IMR-90 (cell line): ENCODE measurements at regions not wholly inside any gene's neighbourhood (a gene's known extent, or its start where the extent isn't known, plus 50 kb on each side); places are given as distances from the start of the nearest gene placed in this dataset.

ENCODE experiments used
- CEBPB ChIP-seq: IDR thresholded peaks from 2 replicates; pipeline ENCODE4 v1.6.1; 2012; ENCODE audit warnings: low read depth, low read length, improper control_type of control experiment
- NFE2L2 ChIP-seq: fragments of 150-350 bp; IDR thresholded peaks from 2 replicates; pipeline ENCODE4 v1.6.1; 2016; ENCODE audit warnings: low read depth, mild to moderate bottlenecking, low read length
- POLR2A ChIP-seq: IDR thresholded peaks from 2 replicates; pipeline ENCODE4 v1.6.1; 2012; ENCODE audit warnings: mild to moderate bottlenecking, low read depth, low read length
- TF ChIP-seq, protein P1 (sequence below): conservative IDR thresholded peaks from 2 replicates; pipeline ENCODE4 v1.5.1; 2012; ENCODE audit warnings: mild to moderate bottlenecking, low read depth, low read length, improper control_type of control experiment

DNA sequence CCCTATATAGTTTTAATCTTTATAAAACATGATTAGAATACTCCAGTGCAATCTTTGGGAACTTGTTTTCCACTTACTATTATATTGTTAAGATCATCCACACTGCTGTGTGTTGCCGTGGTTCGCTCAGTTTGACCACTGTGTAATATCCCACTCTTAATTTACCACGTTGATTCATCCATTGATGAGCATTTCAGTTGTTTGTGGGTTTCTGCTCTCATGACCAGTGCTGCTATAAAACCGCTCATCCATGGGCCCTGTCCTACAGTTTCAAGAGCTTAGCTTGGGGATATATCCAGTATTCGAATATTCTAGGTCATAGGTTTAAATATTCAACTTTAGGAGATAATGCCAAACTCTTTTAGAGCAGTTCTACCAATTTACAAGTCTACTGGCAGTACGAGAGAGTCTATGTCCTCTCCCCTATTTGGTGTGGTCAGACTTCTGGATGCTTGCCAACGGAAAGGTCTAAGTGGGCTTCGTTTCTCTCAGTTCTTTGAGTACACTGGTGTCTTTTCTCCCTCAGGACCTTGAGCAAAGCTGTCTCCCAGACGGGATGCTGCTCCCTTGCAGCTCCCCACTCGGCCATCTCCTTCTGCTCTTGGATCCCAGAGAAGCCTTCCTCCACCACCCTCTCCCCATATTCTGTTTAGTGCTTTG is 94.9 kb upstream of the ALX4 start:
- TF ChIP-seq, protein P1, sequence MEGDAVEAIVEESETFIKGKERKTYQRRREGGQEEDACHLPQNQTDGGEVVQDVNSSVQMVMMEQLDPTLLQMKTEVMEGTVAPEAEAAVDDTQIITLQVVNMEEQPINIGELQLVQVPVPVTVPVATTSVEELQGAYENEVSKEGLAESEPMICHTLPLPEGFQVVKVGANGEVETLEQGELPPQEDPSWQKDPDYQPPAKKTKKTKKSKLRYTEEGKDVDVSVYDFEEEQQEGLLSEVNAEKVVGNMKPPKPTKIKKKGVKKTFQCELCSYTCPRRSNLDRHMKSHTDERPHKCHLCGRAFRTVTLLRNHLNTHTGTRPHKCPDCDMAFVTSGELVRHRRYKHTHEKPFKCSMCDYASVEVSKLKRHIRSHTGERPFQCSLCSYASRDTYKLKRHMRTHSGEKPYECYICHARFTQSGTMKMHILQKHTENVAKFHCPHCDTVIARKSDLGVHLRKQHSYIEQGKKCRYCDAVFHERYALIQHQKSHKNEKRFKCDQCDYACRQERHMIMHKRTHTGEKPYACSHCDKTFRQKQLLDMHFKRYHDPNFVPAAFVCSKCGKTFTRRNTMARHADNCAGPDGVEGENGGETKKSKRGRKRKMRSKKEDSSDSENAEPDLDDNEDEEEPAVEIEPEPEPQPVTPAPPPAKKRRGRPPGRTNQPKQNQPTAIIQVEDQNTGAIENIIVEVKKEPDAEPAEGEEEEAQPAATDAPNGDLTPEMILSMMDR = no peak
- TF ChIP-seq CEBPB (no peak), NFE2L2 (no peak), POLR2A (no peak)
